Sigmoid colon (tissue), 6 donors: ENCODE measurements at regions not wholly inside any gene's neighbourhood (a gene's known extent, or its start where the extent isn't known, plus 50 kb on each side); places are given as distances from the start of the nearest gene placed in this dataset.

Source experiments
- DNase-seq: peaks from one replicate; pipeline ENCODE4 v3.0.0-alpha.2; 2019
- H3K27ac ChIP-seq, 4 donors: fragments of 200-600 bp; sonication (generic); one replicate each; pipeline ENCODE4 v1.5.1; 2016 to 2019; ENCODE audit warnings: mild to moderate bottlenecking in 1 of 4
- H3K27me3 ChIP-seq, 3 donors: fragments of 200-600 bp; sonication (generic); one replicate each; pipeline ENCODE4 v1.5.1; 2019; ENCODE audit warnings: mild to moderate bottlenecking in 1 of 3
- H3K36me3 ChIP-seq, 4 donors: fragments of 200-600 bp; sonication (generic); one replicate each; pipeline ENCODE4 v1.5.1; 2016 to 2019
- H3K4me1 ChIP-seq, 4 donors: fragments of 200-600 bp; sonication (generic); one replicate each; pipeline ENCODE4 v1.5.1; 2017 to 2019
- H3K4me3 ChIP-seq, 4 donors: fragments of 200-600 bp; sonication (generic); one replicate each; pipeline ENCODE4 v1.5.1; 2017 to 2019; ENCODE audit warnings: mild to moderate bottlenecking in 2 of 4, moderate library complexity in 1 of 4
- H3K9me3 ChIP-seq, 4 donors: fragments of 200-600 bp in 3 of 4; sonication (generic) in 3 of 4; one replicate each; pipeline versions ENCODE4 v1.5.1 to v1.6.1; 2013 to 2019
- EP300 ChIP-seq, 4 donors: sonication (generic); formaldehyde crosslinking; IDR thresholded peaks; one replicate each; pipeline ENCODE4 v1.6.1; 2017; ENCODE audit warnings: antibody characterized with exemption in 4 of 4
- POLR2A ChIP-seq, 2 donors: fragments of 450-650 bp; IDR thresholded peaks; one replicate each; pipeline ENCODE4 v1.6.1; 2016; ENCODE audit warnings: antibody characterized with exemption in 2 of 2, mild to moderate bottlenecking in 2 of 2, moderate library complexity in 2 of 2
- POLR2AphosphoS5 ChIP-seq, 4 donors: sonication (generic); formaldehyde crosslinking; IDR thresholded peaks; one replicate each; pipeline ENCODE4 v1.6.1; 2017; ENCODE audit warnings: antibody characterized with exemption in 4 of 4
- WGBS, 2 donors: extraction: QIAGEN DNeasy Blood & Tissue Kit; methylation state at CpG; one replicate each; pipeline ENCODE4 v1.1.7; 2013; 5-methylcytosine and 5-hydroxymethylcytosine counted together
- intact Hi-C: fragments of 100-400 bp; cut with DNase I; formaldehyde crosslinking; loops from one replicate; pipeline ENCODE4 v1.15.1; 2023
- TF ChIP-seq, protein P1 (sequence below), 4 experiments: fragments of 450-650 bp in 3 of 4; fragments of 200-600 bp in 1 of 4; IDR thresholded peaks; one replicate each; pipeline ENCODE4 v1.5.1; 2016 to 2019; ENCODE audit warnings: antibody characterized with exemption in 4 of 4, mild to moderate bottlenecking in 3 of 4, moderate library complexity in 2 of 4
- donor health status: healthy with polysubstance abuse.
- donor health status: healthy.

DNA sequence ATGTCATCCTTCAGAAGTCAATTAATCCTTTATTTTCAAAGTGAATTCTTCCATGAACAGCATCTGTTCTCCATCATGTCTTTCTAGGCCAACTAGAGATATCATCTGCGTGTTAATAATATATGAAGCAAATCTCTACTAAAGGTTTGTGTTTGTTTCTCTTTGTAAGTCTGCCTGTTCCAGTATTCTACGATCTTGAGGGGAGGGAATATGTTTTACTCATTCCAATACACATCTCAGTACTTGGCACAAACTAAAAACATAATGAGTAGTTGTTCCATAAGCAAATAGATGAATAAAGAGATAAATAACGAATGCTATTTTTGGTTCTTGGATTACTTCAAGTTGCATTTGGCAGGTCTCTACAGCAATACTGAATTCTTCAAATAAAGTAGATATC is 470.7 kb upstream of the GRIN3A start:
- H3K27me3 ChIP-seq = no peaks in the 10 kb centered on the region
- DNase-seq = no peak
- H3K4me1 ChIP-seq = no peaks in the 10 kb centered on the region
- TF ChIP-seq POLR2A (IDR thresholded peaks at IDR 0.05) = no peak
- no peak for TF ChIP-seq EP300 (IDR thresholded peaks at IDR 0.05)
- TF ChIP-seq, protein P1, sequence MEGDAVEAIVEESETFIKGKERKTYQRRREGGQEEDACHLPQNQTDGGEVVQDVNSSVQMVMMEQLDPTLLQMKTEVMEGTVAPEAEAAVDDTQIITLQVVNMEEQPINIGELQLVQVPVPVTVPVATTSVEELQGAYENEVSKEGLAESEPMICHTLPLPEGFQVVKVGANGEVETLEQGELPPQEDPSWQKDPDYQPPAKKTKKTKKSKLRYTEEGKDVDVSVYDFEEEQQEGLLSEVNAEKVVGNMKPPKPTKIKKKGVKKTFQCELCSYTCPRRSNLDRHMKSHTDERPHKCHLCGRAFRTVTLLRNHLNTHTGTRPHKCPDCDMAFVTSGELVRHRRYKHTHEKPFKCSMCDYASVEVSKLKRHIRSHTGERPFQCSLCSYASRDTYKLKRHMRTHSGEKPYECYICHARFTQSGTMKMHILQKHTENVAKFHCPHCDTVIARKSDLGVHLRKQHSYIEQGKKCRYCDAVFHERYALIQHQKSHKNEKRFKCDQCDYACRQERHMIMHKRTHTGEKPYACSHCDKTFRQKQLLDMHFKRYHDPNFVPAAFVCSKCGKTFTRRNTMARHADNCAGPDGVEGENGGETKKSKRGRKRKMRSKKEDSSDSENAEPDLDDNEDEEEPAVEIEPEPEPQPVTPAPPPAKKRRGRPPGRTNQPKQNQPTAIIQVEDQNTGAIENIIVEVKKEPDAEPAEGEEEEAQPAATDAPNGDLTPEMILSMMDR (IDR thresholded peaks at IDR 0.05) = no peak
- WGBS, 2 donors = 66 to 73% methylated on average over 3 of the region's 3 CpGs
- no peak overlapping the region for H3K27ac ChIP-seq
- no peak overlapping the region for H3K4me3 ChIP-seq
- H3K36me3 ChIP-seq = no peaks in the 10 kb centered on the region
- H3K9me3 ChIP-seq = no peaks in the 10 kb centered on the region
- intact Hi-C loops = no loop called here

- intact Hi-C loops = no loop called here
- H3K9me3 ChIP-seq = no peaks in the 10 kb centered on the region
- no peak for DNase-seq
- H3K27ac ChIP-seq = no peak overlapping the region
- no peaks in the 10 kb centered on the region for H3K4me1 ChIP-seq
- 88 to 89% methylated on average over 4 of the region's 4 CpGs for WGBS, 2 donors
- no peaks in the 10 kb centered on the region for H3K27me3 ChIP-seq
- TF ChIP-seq EP300 (IDR thresholded peaks at IDR 0.05) = no peak
- TF ChIP-seq POLR2A (IDR thresholded peaks at IDR 0.05) = no peak
- TF ChIP-seq, protein P1 (IDR thresholded peaks at IDR 0.05) = no peak
- TF ChIP-seq POLR2AphosphoS5 (IDR thresholded peaks at IDR 0.05) = no peak
- no peaks in the 10 kb centered on the region for H3K36me3 ChIP-seq
- no peak overlapping the region for H3K4me3 ChIP-seq
These were observed 468.0 kb upstream of the GRIN3A start for GRCh38 chr9:102206432-102206831.

GRCh38 chr9:102205251-102205650 is 466.8 kb upstream of the GRIN3A start:
- no peak overlapping the region for H3K4me3 ChIP-seq
- H3K27ac ChIP-seq = no peak overlapping the region
- intact Hi-C loops = no loop called here
- WGBS, 2 donors = 76 to 89% methylated on average over 2 of the region's 2 CpGs
- H3K4me1 ChIP-seq = no peaks in the 10 kb centered on the region
- no peak for DNase-seq
- H3K27me3 ChIP-seq = no peaks in the 10 kb centered on the region
- H3K9me3 ChIP-seq = no peaks in the 10 kb centered on the region
- TF ChIP-seq POLR2AphosphoS5 (IDR thresholded peaks at IDR 0.05) (no peak), POLR2A (IDR thresholded peaks at IDR 0.05) (no peak), EP300 (IDR thresholded peaks at IDR 0.05) (no peak)
- TF ChIP-seq, protein P1 (IDR thresholded peaks at IDR 0.05) = no peak
- H3K36me3 ChIP-seq = no peaks in the 10 kb centered on the region

- no peak for DNase-seq
- no peaks in the 10 kb centered on the region for H3K9me3 ChIP-seq
- H3K27ac ChIP-seq = no peak overlapping the region
- no peaks in the 10 kb centered on the region for H3K27me3 ChIP-seq
- intact Hi-C loops = no loop called here
- no peaks in the 10 kb centered on the region for H3K4me1 ChIP-seq
- H3K36me3 ChIP-seq = no peaks in the 10 kb centered on the region
- H3K4me3 ChIP-seq = no peak overlapping the region
- WGBS, 2 donors = 78 to 80% methylated on average over 1 of the region's 1 CpG
- TF ChIP-seq, protein P1 (IDR thresholded peaks at IDR 0.05) = no peak
- TF ChIP-seq POLR2AphosphoS5 (IDR thresholded peaks at IDR 0.05) (no peak), EP300 (IDR thresholded peaks at IDR 0.05) (no peak), POLR2A (IDR thresholded peaks at IDR 0.05) (no peak)
These were observed 463.7 kb upstream of the GRIN3A start for GRCh38 chr9:102202126-102202525.

- 82 to 84% methylated on average over 1 of the region's 1 CpG for WGBS, 2 donors
- H3K9me3 ChIP-seq = no peaks in the 10 kb centered on the region
- H3K4me3 ChIP-seq = no peak overlapping the region
- H3K27me3 ChIP-seq = no peaks in the 10 kb centered on the region
- H3K27ac ChIP-seq = no peak overlapping the region
- no peak for DNase-seq
- H3K36me3 ChIP-seq = no peaks in the 10 kb centered on the region
- no peaks in the 10 kb centered on the region for H3K4me1 ChIP-seq
- no peak for TF ChIP-seq POLR2AphosphoS5 (IDR thresholded peaks at IDR 0.05)
- TF ChIP-seq POLR2A (IDR thresholded peaks at IDR 0.05) = no peak
- TF ChIP-seq, protein P1 (IDR thresholded peaks at IDR 0.05) = no peak
- TF ChIP-seq EP300 (IDR thresholded peaks at IDR 0.05) = no peak
- intact Hi-C loops = no loop called here
These were observed 447.5 kb upstream of the GRIN3A start for GRCh38 chr9:102185962-102186361.
